Activated CD4-positive, alpha-beta T cell treated with anti-CD3 and anti-CD28 coated beads, Interleukin-2, Interleukin-6, amounts not matched to agents 100 ng/mL and 50 ng/mL, durations not matched to agents 16 hours and 8 hours (primary cell): ENCODE measurements at regions not wholly inside any gene's neighbourhood (a gene's known extent, or its start where the extent isn't known, plus 50 kb on each side); places are given as distances from the start of the nearest gene placed in this dataset.
"Not testable (repeated sequence)": the region's sequence is repeated elsewhere in the genome, so short reads cannot be mapped to it uniquely, and the experiment has no call there.

Source experiments
- DNase-seq: peaks from one replicate; pipeline ENCODE4 v3.0.0-alpha.2; 2020

- no peak for DNase-seq
Measured at GRCh38 chr11:92436034-92436920, 211.7 kb downstream of the FAT3 start.

- no peak for DNase-seq
Measured at GRCh38 chr11:92439133-92439532, 214.5 kb downstream of the FAT3 start.

GRCh38 chr11:92440701-92441442 lies 216.3 kb downstream of the FAT3 start:
- no peak for DNase-seq

GRCh38 chr11:92441443-92441726 lies 216.8 kb downstream of the FAT3 start:
- no peak for DNase-seq

- DNase-seq: no peak
Measured at GRCh38 chr11:92443199-92443598, 218.6 kb downstream of the FAT3 start.

- DNase-seq: no peak
Measured at GRCh38 chr11:92447586-92447985, 223.0 kb downstream of the FAT3 start.

- DNase-seq: no peak
Measured at GRCh38 chr11:92449222-92449621, 224.6 kb downstream of the FAT3 start.

- no peak for DNase-seq
Measured at GRCh38 chr11:92449780-92450179, 225.2 kb downstream of the FAT3 start.

- no peak for DNase-seq
Measured at GRCh38 chr11:92451063-92451462, 226.4 kb downstream of the FAT3 start.

- DNase-seq: peak; percentile 25
Measured at GRCh38 chr11:92453055-92453454, 228.4 kb downstream of the FAT3 start.

GRCh38 chr11:92455210-92455790 lies 230.7 kb downstream of the FAT3 start:
- no peak for DNase-seq

GRCh38 chr11:92457250-92457649 lies 232.6 kb downstream of the FAT3 start:
- DNase-seq: no peak

- no peak for DNase-seq
Measured at GRCh38 chr11:92458486-92458885, 233.9 kb downstream of the FAT3 start.

GRCh38 chr11:92460213-92460612 lies 235.6 kb downstream of the FAT3 start:
- DNase-seq: no peak

GRCh38 chr11:92461447-92461846 lies 236.8 kb downstream of the FAT3 start:
- no peak for DNase-seq

GRCh38 chr11:92462821-92463220 lies 238.2 kb downstream of the FAT3 start:
- no peak for DNase-seq

GRCh38 chr11:92464822-92465221 lies 240.2 kb downstream of the FAT3 start:
- DNase-seq: no peak

GRCh38 chr11:92465410-92465809 lies 240.8 kb downstream of the FAT3 start:
- not testable (repeated sequence) for DNase-seq

GRCh38 chr11:92473736-92474135 lies 249.1 kb downstream of the FAT3 start:
- no peak for DNase-seq

- DNase-seq: no peak
Measured at GRCh38 chr11:92475316-92475715, 250.7 kb downstream of the FAT3 start.

- DNase-seq: no peak
Measured at GRCh38 chr11:92475819-92476218, 251.2 kb downstream of the FAT3 start.

GRCh38 chr11:92477686-92478085 lies 253.1 kb downstream of the FAT3 start:
- DNase-seq: no peak

GRCh38 chr11:92480499-92480898 lies 255.9 kb downstream of the FAT3 start:
- DNase-seq: no peak

- DNase-seq: no peak
Measured at GRCh38 chr11:92482492-92483060, 258.0 kb downstream of the FAT3 start.
